GM12878 (cell line): ENCODE measurements at regions not wholly inside any gene's neighbourhood (a gene's known extent, or its start where the extent isn't known, plus 50 kb on each side); places are given as distances from the start of the nearest gene placed in this dataset.

Experiments
- ATAC-seq: fragments of 200-7000 bp; cut with Tn5 transposase; 3 replicates; pipeline ENCODE4 v1.9.1; 2020; ENCODE audit warnings: mild to moderate bottlenecking, moderate library complexity
- BruUV-seq: library from RNA; stranded (reverse); fragments of 400-500 nt; replicated peaks from 2 replicates; lab custom pipeline; 2021; lab: Mats Ljungman, UMichigan
- CTCF ChIA-PET: fragments of 300-600 bp; sonication (Branson Sonifier 250); formaldehyde crosslinking; extraction: SDS; loops from one replicate; lab custom pipeline; 2021; ENCODE audit warnings: inconsistent platforms; lab: Yijun Ruan, JAX
- POLR2A ChIA-PET: fragments of 350-600 bp; formaldehyde crosslinking; extraction: SDS; loops from one replicate; lab custom pipeline; 2021; ENCODE audit warnings: inconsistent platforms; lab: Charles Lee
- RAD21 ChIA-PET: fragments of 300-600 bp; sonication (Branson Sonifier 250); formaldehyde crosslinking; loops from one replicate; lab custom pipeline; 2023; ENCODE audit warnings: antibody characterized with exemption; ENCODE audit not compliant: unreplicated experiment; lab: Charles Lee
- SMC1A ChIA-PET: fragments of 300-600 bp; sonication (Branson Sonifier 250); formaldehyde crosslinking; loops from one replicate; lab custom pipeline; 2023; ENCODE audit not compliant: unreplicated experiment, uncharacterized antibody; lab: Charles Lee
- DNase-seq: peaks from one replicate; pipeline ENCODE4 v3.0.0-alpha.2; 2011; ENCODE audit warnings: low read depth, low spot score
- FAIRE-seq: peaks from 3 replicates; lab custom pipeline; 2011; peaks lifted over from hg19 to GRCh38; lab: Jason Lieb, UNC
- H2AFZ ChIP-seq: 2 replicates; pipeline ENCODE4 v1.6.0; 2011; ENCODE audit warnings: low read depth, low read length, control low read depth; ENCODE audit not compliant: control insufficient read depth
- H3K27ac ChIP-seq: 2 replicates; pipeline ENCODE4 v1.5.1; 2011; ENCODE audit warnings: control low read depth; ENCODE audit not compliant: control insufficient read depth, insufficient read depth
- H3K27me3 ChIP-seq, 2 experiments: replicated peaks in 1 of 2; 2 replicates each; pipeline versions ENCODE4 v1.6.0 to v1.6.1; 2011; ENCODE audit warnings: low read length in 1 of 2; ENCODE audit not compliant: control insufficient read depth in 2 of 2, insufficient read depth in 2 of 2
- H3K36me3 ChIP-seq, 2 experiments: 2 replicates each; pipeline ENCODE4 v1.5.1; 2011; ENCODE audit warnings: low read length in 1 of 2; ENCODE audit not compliant: control insufficient read depth in 2 of 2, insufficient read depth in 2 of 2
- H3K4me1 ChIP-seq: 2 replicates; pipeline ENCODE4 v1.6.1; 2011; ENCODE audit warnings: mild to moderate bottlenecking, low read length, moderate library complexity, mixed read lengths; ENCODE audit not compliant: control insufficient read depth, insufficient read depth
- H3K4me2 ChIP-seq: 2 replicates; pipeline ENCODE4 v1.6.0; 2011; ENCODE audit warnings: control low read depth; ENCODE audit not compliant: control insufficient read depth, insufficient read depth
- H3K4me3 ChIP-seq: fragments of 200-600 bp; sonication (generic); 2 replicates; pipeline ENCODE4 v1.5.1; 2016
- H3K79me2 ChIP-seq: 2 replicates; pipeline ENCODE4 v1.6.0; 2011; ENCODE audit warnings: low read length; ENCODE audit not compliant: control insufficient read depth, insufficient read depth
- H3K9ac ChIP-seq: 2 replicates; pipeline ENCODE4 v1.8.0; 2011; ENCODE audit warnings: low read length, control low read depth, mixed read lengths; ENCODE audit not compliant: control insufficient read depth, insufficient read depth
- H3K9me3 ChIP-seq: replicated peaks from 3 replicates; pipeline ENCODE4 v1.5.1; 2011; ENCODE audit warnings: mild to moderate bottlenecking, low read length; ENCODE audit not compliant: control insufficient read depth, insufficient read depth
- H4K20me1 ChIP-seq: 2 replicates; pipeline ENCODE4 v1.6.0; 2011; ENCODE audit not compliant: control insufficient read depth, insufficient read depth
- CREM ChIP-seq: IDR thresholded peaks from 2 replicates; pipeline ENCODE4 v1.6.1; 2014; ENCODE audit warnings: antibody characterized with exemption, low read depth
- EP300 ChIP-seq, 2 experiments: fragments of 150-350 bp in 1 of 2; IDR thresholded peaks; 2 replicates each; pipeline ENCODE4 v1.6.1; 2011 to 2012; ENCODE audit warnings: low read depth in 2 of 2, low read length in 2 of 2, borderline replicate concordance in 1 of 2, improper control_type of control experiment in 1 of 2, inconsistent platforms in 1 of 2; ENCODE audit not compliant: control insufficient read depth in 1 of 2
- HDAC2 ChIP-seq: fragments of 200-600 bp; sonication (generic); IDR thresholded peaks from 2 replicates; pipeline ENCODE4 v1.6.1; 2017
- HDGF ChIP-seq: fragments of 450-650 bp; IDR thresholded peaks from 2 replicates; pipeline ENCODE4 v1.6.1; 2016; ENCODE audit warnings: antibody characterized with exemption
- KDM1A ChIP-seq: fragments of 200-600 bp; sonication (generic); IDR thresholded peaks from 2 replicates; pipeline ENCODE4 v1.6.1; 2016; ENCODE audit warnings: borderline replicate concordance
- NFIC ChIP-seq: IDR thresholded peaks from 2 replicates; pipeline ENCODE4 v1.6.1; 2012; ENCODE audit warnings: low read depth, mild to moderate bottlenecking, inconsistent platforms, low read length, moderate library complexity
- NFXL1 ChIP-seq: fragments of 450-650 bp; IDR thresholded peaks from 2 replicates; pipeline ENCODE4 v1.6.1; 2017; ENCODE audit warnings: antibody characterized with exemption, mild to moderate bottlenecking, borderline replicate concordance
- SMC3 ChIP-seq: IDR thresholded peaks from 2 replicates; pipeline ENCODE4 v1.6.1; 2011; ENCODE audit warnings: low read length, improper control_type of control experiment, borderline replicate concordance
- SPI1 ChIP-seq: IDR thresholded peaks from 2 replicates; pipeline ENCODE4 v1.6.1; 2011; ENCODE audit warnings: low read depth, mild to moderate bottlenecking, low read length, moderate library complexity, borderline replicate concordance; ENCODE audit not compliant: insufficient read depth
- TAF1 ChIP-seq: IDR thresholded peaks from 2 replicates; pipeline ENCODE4 v1.6.1; 2011; ENCODE audit warnings: mild to moderate bottlenecking, low read depth, low read length, borderline replicate concordance
- TBL1XR1 ChIP-seq: IDR thresholded peaks from 2 replicates; pipeline ENCODE4 v1.6.1; 2012; ENCODE audit warnings: low read depth, low read length, improper control_type of control experiment
- ZNF207 ChIP-seq: fragments of 450-650 bp; IDR thresholded peaks from 2 replicates; pipeline ENCODE4 v1.6.1; 2014; ENCODE audit warnings: antibody characterized with exemption, mild to moderate bottlenecking, borderline replicate concordance
- WGBS: methylation state at CpG from one replicate; pipeline ENCODE4 v1.1.6; 2016; ENCODE audit warnings: low lambda C conversion rate; ENCODE audit not compliant: insufficient replicate concordance, insufficient coverage; ENCODE audit errors: missing lambda C conversion rate; 5-methylcytosine and 5-hydroxymethylcytosine counted together
- in situ Hi-C: fragments of 300-500 bp; cut with MboI; formaldehyde crosslinking; loops from 9 replicates; pipeline ENCODE4 v1.14.3; 2018; ENCODE audit warnings: mixed read lengths
- intact Hi-C: fragments of 100-400 bp; cut with micrococcal nuclease; formaldehyde crosslinking; loops from one replicate; pipeline ENCODE4 v1.14.2; 2022; ENCODE audit not compliant: unreplicated experiment
- TF ChIP-seq, protein P1 (sequence below): IDR thresholded peaks from 2 replicates; pipeline ENCODE4 v1.6.1; 2012; ENCODE audit warnings: low read depth, low read length, improper control_type of control experiment
- TF ChIP-seq, protein P2 (sequence below): fragments of 450-650 bp; IDR thresholded peaks from 2 replicates; pipeline ENCODE4 v1.6.1; 2016; ENCODE audit warnings: mild to moderate bottlenecking, moderate library complexity, borderline replicate concordance
- TF ChIP-seq, protein P3 (sequence below): fragments of 450-650 bp; IDR thresholded peaks from 2 replicates; pipeline ENCODE4 v1.6.1; 2016; ENCODE audit warnings: mild to moderate bottlenecking

DNA sequence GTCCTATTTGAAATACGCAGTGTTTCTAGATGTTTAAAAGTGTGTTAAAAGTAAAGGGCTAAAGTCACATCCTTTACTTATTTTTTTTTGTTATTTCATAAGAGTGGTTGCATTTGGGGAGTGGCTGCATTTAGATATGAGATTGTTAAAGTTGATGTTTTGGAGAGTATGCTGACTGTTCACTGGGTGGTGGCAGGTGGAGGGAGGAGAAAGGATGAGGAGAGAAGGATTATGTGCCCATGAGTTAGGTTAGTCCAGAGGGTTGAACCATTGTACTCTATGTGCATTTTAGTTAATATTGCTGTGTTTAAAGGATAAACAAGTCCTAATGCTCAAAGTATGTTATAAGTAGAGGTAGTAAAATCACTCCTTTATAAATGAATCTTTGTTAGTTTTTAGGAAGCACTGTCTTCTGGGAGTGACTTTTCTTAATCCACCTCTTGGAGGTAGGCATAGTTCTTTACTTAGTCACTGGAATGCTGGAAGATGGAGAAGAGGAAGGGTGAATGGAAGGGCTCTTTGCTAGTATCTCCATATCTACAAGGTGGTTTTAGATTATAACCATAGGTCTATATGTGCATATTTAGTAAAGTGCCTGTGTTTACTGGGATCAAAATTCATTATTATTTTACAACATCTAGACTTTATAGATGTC lies 332.3 kb downstream of the NPR3 start (continued):
- TF ChIP-seq SMC3: no peak

DNA sequence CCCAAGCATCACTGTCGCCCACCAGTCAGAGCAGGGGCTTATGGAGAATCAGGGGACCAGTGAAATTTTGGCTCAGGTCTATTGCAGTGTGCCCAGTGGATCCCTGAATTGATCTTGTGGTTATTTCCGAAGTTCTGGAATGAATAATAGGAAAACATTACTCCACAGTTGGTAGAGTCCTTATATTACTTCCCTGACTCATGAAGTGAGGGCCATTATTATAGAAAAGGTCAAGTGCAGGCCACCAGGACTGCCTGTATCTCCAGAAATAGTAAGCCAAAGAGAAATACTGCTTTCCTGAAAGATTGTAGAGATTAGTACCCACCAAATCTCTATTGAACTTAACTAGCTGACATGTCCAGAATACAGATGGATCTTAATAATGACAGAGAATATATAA lies 335.0 kb downstream of the NPR3 start:
- BruUV-seq: no TSS peak
- Histone ChIP-seq H3K4me3 (no peak overlapping the region), H3K4me2 (no peak overlapping the region), H3K9ac (no peak overlapping the region), H2AFZ (no peak overlapping the region), H3K79me2 (no peaks in the 10 kb centered on the region), H3K9me3 (no peaks in the 10 kb centered on the region; the same call in 2 of the 3 replicates), H3K27me3 (no peaks in the 10 kb centered on the region), H3K36me3 (no peaks in the 10 kb centered on the region), H4K20me1 (no peaks in the 10 kb centered on the region), H3K4me1 (no peaks in the 10 kb centered on the region), H3K27ac (no peak overlapping the region)
- WGBS: 0% methylated on average over 2 of the region's 2 CpGs
- ChIA-PET SMC1A (interaction anchor here (1.3 kb wide), 1 partner anchor 264 kb away, joined by 3 read pairs; no protein-coding TSS in a partner anchor), POLR2A (no interaction called here), RAD21 (no interaction called here), CTCF (no interaction called here)
- DNase-seq (no peak), FAIRE-seq (no peak), ATAC-seq (no peak)
- in situ Hi-C loops (no loop called here), intact Hi-C loops (no loop called here)
- no peak for TF ChIP-seq NFXL1
- no peak for TF ChIP-seq SPI1
- TF ChIP-seq HDGF: no peak
- TF ChIP-seq CREM: no peak
- TF ChIP-seq NFIC: no peak
- no peak for TF ChIP-seq TBL1XR1
- TF ChIP-seq TAF1: no peak
- TF ChIP-seq KDM1A: no peak
- TF ChIP-seq, protein P1, sequence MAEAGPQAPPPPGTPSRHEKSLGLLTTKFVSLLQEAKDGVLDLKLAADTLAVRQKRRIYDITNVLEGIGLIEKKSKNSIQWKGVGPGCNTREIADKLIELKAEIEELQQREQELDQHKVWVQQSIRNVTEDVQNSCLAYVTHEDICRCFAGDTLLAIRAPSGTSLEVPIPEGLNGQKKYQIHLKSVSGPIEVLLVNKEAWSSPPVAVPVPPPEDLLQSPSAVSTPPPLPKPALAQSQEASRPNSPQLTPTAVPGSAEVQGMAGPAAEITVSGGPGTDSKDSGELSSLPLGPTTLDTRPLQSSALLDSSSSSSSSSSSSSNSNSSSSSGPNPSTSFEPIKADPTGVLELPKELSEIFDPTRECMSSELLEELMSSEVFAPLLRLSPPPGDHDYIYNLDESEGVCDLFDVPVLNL: no peak
- TF ChIP-seq, protein P2, sequence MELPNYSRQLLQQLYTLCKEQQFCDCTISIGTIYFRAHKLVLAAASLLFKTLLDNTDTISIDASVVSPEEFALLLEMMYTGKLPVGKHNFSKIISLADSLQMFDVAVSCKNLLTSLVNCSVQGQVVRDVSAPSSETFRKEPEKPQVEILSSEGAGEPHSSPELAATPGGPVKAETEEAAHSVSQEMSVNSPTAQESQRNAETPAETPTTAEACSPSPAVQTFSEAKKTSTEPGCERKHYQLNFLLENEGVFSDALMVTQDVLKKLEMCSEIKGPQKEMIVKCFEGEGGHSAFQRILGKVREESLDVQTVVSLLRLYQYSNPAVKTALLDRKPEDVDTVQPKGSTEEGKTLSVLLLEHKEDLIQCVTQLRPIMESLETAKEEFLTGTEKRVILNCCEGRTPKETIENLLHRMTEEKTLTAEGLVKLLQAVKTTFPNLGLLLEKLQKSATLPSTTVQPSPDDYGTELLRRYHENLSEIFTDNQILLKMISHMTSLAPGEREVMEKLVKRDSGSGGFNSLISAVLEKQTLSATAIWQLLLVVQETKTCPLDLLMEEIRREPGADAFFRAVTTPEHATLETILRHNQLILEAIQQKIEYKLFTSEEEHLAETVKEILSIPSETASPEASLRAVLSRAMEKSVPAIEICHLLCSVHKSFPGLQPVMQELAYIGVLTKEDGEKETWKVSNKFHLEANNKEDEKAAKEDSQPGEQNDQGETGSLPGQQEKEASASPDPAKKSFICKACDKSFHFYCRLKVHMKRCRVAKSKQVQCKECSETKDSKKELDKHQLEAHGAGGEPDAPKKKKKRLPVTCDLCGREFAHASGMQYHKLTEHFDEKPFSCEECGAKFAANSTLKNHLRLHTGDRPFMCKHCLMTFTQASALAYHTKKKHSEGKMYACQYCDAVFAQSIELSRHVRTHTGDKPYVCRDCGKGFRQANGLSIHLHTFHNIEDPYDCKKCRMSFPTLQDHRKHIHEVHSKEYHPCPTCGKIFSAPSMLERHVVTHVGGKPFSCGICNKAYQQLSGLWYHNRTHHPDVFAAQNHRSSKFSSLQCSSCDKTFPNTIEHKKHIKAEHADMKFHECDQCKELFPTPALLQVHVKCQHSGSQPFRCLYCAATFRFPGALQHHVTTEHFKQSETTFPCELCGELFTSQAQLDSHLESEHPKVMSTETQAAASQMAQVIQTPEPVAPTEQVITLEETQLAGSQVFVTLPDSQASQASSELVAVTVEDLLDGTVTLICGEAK: no peak
- no peak for TF ChIP-seq ZNF207
- no peak for TF ChIP-seq EP300 (IDR thresholded peaks at IDR 0.05; ENCODE audit: borderline replicate concordance in 1 of 2, control insufficient read depth in 1 of 2, low read depth in 2 of 2, low read length in 2 of 2)
- no peak for TF ChIP-seq HDAC2
- TF ChIP-seq, protein P3, sequence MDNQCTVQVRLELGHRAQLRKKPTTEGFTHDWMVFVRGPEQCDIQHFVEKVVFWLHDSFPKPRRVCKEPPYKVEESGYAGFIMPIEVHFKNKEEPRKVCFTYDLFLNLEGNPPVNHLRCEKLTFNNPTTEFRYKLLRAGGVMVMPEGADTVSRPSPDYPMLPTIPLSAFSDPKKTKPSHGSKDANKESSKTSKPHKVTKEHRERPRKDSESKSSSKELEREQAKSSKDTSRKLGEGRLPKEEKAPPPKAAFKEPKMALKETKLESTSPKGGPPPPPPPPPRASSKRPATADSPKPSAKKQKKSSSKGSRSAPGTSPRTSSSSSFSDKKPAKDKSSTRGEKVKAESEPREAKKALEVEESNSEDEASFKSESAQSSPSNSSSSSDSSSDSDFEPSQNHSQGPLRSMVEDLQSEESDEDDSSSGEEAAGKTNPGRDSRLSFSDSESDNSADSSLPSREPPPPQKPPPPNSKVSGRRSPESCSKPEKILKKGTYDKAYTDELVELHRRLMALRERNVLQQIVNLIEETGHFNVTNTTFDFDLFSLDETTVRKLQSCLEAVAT: no peak
